ENCODE measurements at regions not wholly inside any gene's neighbourhood (a gene's known extent, or its start where the extent isn't known, plus 50 kb on each side); places are given as distances from the start of the nearest gene placed in this dataset.

GRCh38 chr21:38667291-38667870 lies 138.3 kb upstream of the ETS2 start:
- TF ChIP-seq CTCF (IDR thresholded peaks at IDR 0.05; ENCODE audit: borderline replicate concordance, extremely low read depth, low read length, poor library complexity, severe bottlenecking) (no peak), EZH2 (IDR thresholded peaks at IDR 0.05; ENCODE audit: borderline replicate concordance, low read depth, low read length, severe bottlenecking) (no peak)

Data from DND-41 (cell line).